ES-I3 (cell line): ENCODE measurements at regions not wholly inside any gene's neighbourhood (a gene's known extent, or its start where the extent isn't known, plus 50 kb on each side); places are given as distances from the start of the nearest gene placed in this dataset.

Source experiments
- H3K36me3 ChIP-seq: 2 replicates; pipeline ENCODE4 v1.6.1; 2013; ENCODE audit warnings: mild to moderate bottlenecking, low read length, control low read depth, moderate library complexity; ENCODE audit not compliant: insufficient read depth
- H3K4me1 ChIP-seq: 2 replicates; pipeline ENCODE4 v1.6.1; 2013; ENCODE audit warnings: mild to moderate bottlenecking, control low read depth, low read length; ENCODE audit not compliant: insufficient read depth
- H3K9ac ChIP-seq: 2 replicates; pipeline ENCODE4 v1.6.1; 2013; ENCODE audit warnings: low read depth, mild to moderate bottlenecking, low read length, moderate library complexity
- H3K9me3 ChIP-seq: 2 replicates; pipeline ENCODE4 v1.6.1; 2013; ENCODE audit warnings: mild to moderate bottlenecking, low read length, moderate library complexity; ENCODE audit not compliant: control insufficient read depth, insufficient read depth

DNA sequence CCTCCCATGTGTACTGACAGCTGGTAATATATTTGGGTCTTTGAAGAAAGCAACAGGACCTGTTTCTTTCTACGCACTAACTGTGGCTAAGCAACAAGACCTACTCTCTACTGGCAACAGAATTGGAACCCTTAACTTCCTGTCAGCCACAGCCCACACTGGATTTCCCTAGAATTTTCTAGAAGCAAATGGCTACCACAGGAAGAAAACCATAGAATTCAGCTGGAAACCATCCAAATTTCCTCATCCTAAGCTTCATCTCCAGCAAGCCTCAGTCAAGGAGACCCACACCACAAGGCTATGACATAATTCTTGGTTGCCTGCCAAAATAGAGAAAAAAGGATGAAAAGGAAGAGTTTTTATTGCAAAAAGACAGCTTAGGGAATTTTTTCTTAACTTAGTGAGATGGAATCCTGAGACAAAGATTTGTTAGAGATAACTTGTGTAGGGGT lies 171.8 kb upstream of the TNC start:
- Histone ChIP-seq H3K9me3 (no peaks in the 10 kb centered on the region), H3K9ac (no peak overlapping the region), H3K4me1 (peaks cover 12% of the 10 kb centered on the region), H3K36me3 (no peaks in the 10 kb centered on the region; the same call in 1 of the 2 replicates)

DNA sequence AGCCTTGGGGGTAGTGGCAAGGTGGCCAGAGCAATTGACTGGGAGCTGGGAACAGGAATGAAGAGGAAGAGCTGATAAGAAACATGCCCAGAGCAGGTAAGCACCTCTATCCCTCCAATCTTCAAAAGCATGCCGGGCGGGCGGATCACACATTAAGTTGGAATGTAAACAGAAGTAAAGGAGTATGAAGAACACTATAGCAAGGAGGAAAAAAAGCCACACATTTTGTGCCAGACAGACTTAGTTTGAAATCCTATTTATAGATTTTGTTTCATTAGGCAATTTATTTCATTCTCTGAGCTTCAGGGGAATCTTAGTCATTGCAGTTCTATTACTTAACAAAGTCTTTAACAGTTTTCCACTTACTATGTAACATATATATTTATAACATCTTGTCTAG lies 173.9 kb upstream of the TNC start:
- H3K9ac ChIP-seq: no peak overlapping the region
- H3K36me3 ChIP-seq: no peaks in the 10 kb centered on the region
- H3K9me3 ChIP-seq: no peaks in the 10 kb centered on the region
- peaks cover 12% of the 10 kb centered on the region for H3K4me1 ChIP-seq

DNA sequence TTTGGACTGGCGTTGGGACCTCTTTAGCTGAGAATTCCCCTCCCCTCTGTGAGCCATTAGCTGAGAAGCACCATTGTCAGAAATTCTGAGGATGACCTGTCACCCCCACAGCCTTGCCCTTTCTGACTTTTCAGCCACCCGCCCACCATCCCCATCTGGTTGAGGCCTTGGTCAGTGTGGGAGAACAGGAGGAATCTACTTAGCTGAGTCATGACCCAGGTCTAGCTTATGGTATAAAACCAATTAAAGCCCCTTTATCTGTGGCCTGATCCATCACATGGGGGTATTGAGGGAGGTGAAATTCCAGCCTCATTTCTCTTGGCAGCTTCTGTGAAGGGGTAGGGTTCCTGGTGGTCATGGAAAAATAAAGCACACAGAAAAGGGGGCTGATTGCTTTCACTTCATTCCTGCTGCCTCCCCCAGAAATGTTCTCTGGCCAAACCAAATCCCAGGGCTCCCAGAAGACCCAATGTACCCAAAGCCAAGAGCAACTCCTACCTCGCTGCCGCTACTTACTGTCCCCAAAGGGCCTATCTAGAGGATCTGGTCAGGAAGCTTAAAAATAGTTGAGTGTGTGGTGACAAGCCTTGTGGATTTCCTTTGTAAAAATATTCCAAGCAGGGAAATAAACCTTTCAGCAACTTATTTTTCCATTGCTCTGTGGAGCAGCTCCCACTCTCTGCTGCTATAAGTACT lies 174.8 kb upstream of the TNC start:
- H3K9ac ChIP-seq: no peak overlapping the region
- H3K9me3 ChIP-seq: no peaks in the 10 kb centered on the region
- peaks cover 20% of the 10 kb centered on the region for H3K4me1 ChIP-seq
- H3K36me3 ChIP-seq: no peaks in the 10 kb centered on the region

DNA sequence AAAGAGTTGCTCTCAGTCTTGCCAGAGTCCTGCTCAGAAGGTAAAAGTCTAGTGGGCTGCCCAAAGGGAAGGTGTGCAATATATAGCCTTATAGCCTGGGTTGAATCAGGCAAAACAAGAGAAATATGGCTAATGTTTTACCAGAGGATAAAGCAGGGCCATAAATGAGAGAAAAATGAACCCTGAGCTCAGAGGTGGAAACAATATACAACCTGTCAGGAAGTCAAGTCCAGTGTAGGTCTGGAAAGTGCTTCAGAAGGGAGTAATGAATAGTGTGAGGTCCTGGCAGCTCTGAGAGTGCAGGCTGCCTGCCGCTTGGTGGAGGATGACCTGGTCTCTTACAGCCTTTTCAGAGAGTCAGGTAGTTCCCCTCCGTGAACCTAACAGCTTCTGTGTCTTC lies 177.8 kb upstream of the TNC start:
- no peak overlapping the region for H3K9ac ChIP-seq
- no peaks in the 10 kb centered on the region for H3K36me3 ChIP-seq
- H3K4me1 ChIP-seq: peaks cover 20% of the 10 kb centered on the region
- H3K9me3 ChIP-seq: no peaks in the 10 kb centered on the region

DNA sequence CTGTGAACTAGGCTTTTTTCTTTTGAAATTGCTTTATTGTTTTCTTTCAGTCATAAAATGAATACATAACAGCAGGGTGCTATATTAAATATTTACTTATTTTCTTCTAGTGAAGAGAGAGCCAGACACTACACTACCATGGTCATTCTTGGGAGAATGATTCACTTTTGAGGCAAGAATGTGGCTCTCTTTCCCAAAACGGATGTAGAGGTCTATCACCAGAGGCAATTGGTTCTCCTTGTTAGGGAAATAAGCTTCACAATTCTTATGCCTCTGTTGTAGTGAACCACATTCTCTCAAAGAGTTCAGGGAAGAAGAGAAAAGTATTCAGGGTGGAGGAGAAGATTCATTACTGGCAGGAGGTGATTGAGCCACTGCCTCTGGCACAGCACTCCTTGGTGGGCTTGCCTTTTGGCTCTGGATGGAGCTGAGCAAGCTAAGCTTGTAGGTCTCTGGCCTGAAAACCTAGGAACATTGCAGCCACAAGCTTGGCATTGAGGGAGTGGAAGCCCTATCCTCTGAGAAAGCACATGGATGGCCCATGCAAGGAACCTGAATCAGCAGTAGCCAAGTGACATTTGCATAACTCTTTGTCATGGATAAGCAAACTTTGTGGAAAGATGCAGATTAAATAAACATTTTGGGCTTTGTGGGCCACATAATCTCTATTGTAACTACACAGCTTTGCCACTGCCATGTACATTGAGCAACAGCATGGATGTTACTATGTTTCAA lies 179.0 kb upstream of the TNC start:
- no peaks in the 10 kb centered on the region for H3K36me3 ChIP-seq
- H3K9me3 ChIP-seq: no peaks in the 10 kb centered on the region
- H3K4me1 ChIP-seq: peaks cover 14% of the 10 kb centered on the region
- H3K9ac ChIP-seq: no peak overlapping the region

DNA sequence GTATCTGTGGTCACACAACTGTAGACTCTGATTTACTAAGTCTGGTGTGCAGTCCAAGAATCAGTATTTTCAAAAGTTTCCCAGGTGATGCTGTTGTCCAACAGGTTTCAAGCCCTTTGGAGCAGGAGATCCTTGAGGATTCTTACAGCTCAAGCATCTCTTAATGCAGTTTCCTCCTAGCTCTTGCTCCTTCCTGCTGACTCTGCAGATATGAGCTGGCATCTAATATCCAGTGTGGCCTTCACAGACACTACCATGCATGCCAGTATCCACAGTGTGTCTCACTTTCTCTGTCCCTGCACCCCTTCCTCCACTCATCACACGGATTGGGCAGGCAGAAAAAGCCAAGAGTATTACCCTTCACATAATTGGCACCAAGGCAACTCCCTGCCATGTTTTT lies 182.2 kb upstream of the TNC start:
- H3K9me3 ChIP-seq: no peaks in the 10 kb centered on the region
- H3K4me1 ChIP-seq: peaks cover 8% of the 10 kb centered on the region
- H3K36me3 ChIP-seq: no peaks in the 10 kb centered on the region
- H3K9ac ChIP-seq: no peak overlapping the region

DNA sequence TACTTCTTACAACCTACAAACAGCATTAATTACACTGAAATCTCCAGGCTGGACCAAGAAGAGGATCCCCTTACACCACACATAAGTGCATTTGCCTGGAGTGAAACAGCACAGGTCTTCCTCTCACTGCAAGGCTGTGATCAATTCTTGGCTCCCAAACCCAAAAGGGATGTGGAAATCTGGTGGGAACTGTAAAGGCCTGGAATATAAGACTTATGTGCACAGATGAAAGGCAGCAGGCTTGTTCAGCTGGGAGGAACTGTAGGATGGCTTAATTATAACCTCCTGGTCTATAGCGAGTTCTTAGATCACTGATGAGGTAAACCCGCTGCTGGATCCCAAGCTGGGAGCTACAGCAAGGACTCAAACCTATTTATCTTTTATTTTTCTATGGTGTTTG lies 182.9 kb upstream of the TNC start:
- no peaks in the 10 kb centered on the region for H3K9me3 ChIP-seq
- peaks cover 8% of the 10 kb centered on the region for H3K4me1 ChIP-seq
- H3K9ac ChIP-seq: no peak overlapping the region
- no peaks in the 10 kb centered on the region for H3K36me3 ChIP-seq

DNA sequence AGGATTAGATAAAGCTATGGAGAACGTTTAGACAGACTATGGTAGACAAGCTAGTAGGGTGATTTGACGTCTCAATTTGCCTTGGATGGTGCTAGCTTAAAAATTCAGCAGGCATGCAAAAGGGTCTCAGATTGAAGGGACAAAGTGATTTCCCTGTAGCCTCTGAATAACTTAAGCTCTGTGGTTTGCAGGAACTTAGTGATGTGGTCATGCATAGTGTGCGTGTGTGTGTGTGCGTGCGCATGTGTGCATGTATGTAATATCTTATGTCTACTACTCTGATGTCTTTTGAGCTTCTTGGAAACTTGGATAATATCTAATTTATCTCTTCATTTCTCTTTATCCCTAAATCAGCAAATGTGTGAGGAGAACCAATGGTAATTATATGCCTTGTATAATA lies 183.6 kb upstream of the TNC start:
- H3K4me1 ChIP-seq: peaks cover 8% of the 10 kb centered on the region
- H3K9ac ChIP-seq: no peak overlapping the region
- no peaks in the 10 kb centered on the region for H3K9me3 ChIP-seq
- H3K36me3 ChIP-seq: no peaks in the 10 kb centered on the region

DNA sequence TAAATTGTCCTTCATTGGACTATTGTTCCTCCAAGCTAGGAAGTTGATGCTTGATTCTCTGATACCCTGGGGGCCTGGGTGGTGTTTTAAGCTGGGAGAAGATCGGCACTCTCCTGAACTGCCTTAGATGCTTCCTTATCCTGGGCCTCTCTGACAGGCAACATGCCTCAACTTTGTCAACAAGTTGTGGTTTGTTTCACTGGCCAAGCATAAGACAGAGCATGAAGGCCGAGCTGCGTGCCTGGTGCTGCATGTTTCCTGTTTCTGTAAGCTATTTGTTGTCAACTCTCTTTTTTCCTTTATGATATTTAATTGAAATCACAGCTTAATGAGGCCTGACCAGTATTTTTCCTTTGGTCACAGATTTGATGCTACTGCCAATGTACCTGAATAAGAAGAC lies 187.6 kb upstream of the TNC start:
- no peaks in the 10 kb centered on the region for H3K9me3 ChIP-seq
- H3K36me3 ChIP-seq: no peaks in the 10 kb centered on the region
- no peaks in the 10 kb centered on the region for H3K4me1 ChIP-seq
- no peak overlapping the region for H3K9ac ChIP-seq

DNA sequence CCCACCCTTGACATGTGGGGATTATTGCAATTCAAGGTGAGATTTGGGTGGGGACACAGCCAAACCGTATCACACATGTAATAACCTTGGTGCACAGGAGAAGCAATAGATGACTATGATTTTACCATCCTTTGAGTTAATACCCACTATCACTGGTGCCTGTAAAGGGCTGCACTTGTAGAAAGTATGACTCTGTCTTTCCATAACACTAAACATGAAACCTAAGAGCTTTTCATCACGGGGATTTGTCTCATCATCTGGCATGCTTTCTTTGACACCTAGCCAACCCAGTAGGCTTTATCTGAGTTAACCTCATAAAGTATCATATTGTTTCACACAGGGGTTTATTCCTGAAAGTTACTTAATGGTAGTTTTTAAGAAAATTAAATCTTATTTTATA lies 188.9 kb upstream of the TNC start:
- Histone ChIP-seq H3K9ac (no peak overlapping the region), H3K9me3 (peaks cover 5% of the 10 kb centered on the region; the same call in 1 of the 2 replicates), H3K36me3 (no peaks in the 10 kb centered on the region), H3K4me1 (no peaks in the 10 kb centered on the region)

DNA sequence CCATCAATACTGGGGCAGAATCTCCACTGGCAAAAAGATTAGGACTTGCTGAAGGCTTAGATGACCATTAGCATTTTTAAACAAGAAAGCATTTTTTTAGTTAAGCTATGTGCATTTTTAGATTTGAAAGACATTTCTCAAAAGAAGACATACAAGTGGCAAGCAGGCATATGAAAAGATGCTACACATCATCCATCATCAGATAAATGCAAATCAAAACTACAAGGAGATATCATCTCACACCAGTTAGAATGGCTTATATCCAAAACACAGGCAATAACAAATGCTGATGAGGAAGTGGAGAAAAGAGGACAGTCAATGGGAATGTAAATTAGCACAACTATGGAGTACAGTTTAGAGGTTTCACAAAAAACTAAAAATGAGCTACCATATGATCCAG lies 195.6 kb upstream of the TNC start:
- no peak overlapping the region for H3K9ac ChIP-seq
- H3K9me3 ChIP-seq: peaks cover 13% of the 10 kb centered on the region; the same call in 1 of the 2 replicates
- no peaks in the 10 kb centered on the region for H3K36me3 ChIP-seq
- H3K4me1 ChIP-seq: no peaks in the 10 kb centered on the region

DNA sequence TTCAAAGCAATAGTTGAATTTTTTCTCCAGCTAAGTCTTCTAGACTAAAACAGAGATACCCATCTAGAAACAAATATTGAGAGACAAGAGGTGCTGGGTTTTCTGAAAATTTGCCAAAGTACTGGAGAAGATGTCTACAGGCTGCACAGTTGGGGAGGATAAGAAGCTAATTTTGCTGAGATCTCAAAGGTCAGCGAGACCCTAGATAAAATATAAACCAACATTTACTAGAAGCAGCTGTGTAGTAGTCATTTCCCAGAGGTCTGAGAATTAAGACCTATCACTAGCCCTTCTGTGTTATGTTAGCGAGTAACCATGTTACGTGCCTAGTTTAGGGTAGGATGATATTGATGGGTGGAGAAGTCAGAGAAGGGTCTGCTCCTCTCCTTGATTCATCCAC lies 208.5 kb upstream of the TNC start:
- H3K4me1 ChIP-seq: peaks cover 11% of the 10 kb centered on the region; the same call in 1 of the 2 replicates
- H3K36me3 ChIP-seq: peaks cover 3% of the 10 kb centered on the region; the same call in 1 of the 2 replicates
- H3K9me3 ChIP-seq: no peaks in the 10 kb centered on the region
- no peak overlapping the region for H3K9ac ChIP-seq

DNA sequence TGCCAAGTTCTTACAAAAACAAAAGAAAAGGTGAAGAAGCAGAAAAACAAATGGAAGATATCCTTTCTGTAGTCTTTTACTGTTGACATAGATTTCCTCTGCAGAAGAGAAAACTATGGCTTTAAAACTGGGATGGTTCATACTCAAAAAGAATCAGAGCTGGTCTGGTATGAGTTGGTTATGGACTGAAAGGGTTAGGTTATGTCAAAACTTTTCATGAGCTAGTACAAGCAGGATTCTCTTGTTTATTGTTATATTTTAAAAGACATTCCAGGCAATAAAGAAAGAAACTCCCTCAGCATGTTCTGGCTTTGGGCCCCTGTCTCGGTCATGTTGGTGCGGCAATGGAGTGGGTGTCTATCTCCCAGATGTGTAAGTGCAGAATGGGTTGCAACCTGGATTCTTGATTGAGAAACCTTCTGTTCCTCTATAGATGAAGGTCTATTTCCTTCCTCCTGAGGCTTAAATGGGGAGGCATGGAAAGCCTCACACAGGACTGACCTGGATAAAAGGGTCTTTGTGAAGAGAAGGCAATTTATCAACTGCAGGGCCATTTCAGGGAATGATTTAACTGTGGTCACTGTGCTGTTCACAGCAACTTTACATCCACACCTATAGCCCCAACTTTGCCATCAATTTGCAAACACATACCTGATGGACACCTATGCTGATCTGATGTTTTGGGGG lies 209.6 kb upstream of the TNC start:
- no peak overlapping the region for H3K9ac ChIP-seq
- H3K4me1 ChIP-seq: peaks cover 11% of the 10 kb centered on the region; the same call in 1 of the 2 replicates
- no peaks in the 10 kb centered on the region for H3K36me3 ChIP-seq
- no peaks in the 10 kb centered on the region for H3K9me3 ChIP-seq

DNA sequence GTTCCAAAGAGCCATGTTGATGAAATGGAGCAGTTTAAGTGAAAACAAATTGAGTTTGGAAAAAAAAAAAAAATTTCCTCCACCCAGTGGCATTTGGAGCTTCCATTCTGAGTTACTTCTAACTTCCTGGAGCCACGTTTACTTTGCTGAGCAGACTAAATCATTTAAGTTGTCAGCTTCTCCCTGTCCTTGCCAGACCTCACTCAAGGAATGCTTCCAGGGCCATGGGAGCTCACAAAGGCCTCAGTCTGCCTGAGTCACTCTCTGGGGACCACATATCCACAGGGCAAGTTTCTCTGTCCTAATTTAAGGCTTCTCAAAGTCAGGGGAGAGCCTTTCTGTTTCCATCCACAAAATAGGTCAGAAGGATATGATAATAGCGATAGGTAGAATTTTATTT lies 210.3 kb upstream of the TNC start:
- Histone ChIP-seq H3K9me3 (no peaks in the 10 kb centered on the region), H3K36me3 (no peaks in the 10 kb centered on the region), H3K9ac (no peak overlapping the region), H3K4me1 (peaks cover 11% of the 10 kb centered on the region; the same call in 1 of the 2 replicates)
